ENCODE measurements at regions not wholly inside any gene's neighbourhood (a gene's known extent, or its start where the extent isn't known, plus 50 kb on each side); places are given as distances from the start of the nearest gene placed in this dataset.

DNA sequence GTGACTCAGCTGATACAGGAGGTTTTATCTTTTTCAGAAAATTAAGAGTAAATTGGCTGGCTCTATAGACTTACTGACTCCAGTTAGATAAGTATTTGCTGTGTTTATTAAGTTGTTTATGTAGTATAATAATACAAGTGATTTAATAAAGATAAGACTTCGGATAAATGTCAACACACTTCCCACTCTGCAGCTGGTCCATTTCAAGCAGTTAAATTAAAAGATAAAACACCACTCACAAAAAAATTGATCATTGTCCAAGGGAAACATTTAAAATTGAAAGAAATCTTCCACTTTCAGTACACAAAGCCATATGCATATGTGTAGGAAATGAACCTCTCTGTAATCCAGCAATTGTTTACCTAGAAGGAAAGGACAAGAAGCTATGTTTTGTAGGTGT is 106.1 kb upstream of the SP8 start:
- no CpG with 5 or more reads among the region's 1 CpG for WGBS, 2 experiments (ENCODE audit: extremely low coverage in 2 of 2, insufficient read length in 1 of 2)
- Histone ChIP-seq H3K4me2 (ENCODE audit: low read depth, low read length) (no peak overlapping the region), H3K18ac (ENCODE audit: low read depth, low read length) (no peak overlapping the region), H3K9me1 (ENCODE audit: insufficient read depth, low read length) (no peaks in the 10 kb centered on the region), H3K23ac (ENCODE audit: low read depth, low read length) (no peak overlapping the region), H3K79me1 (ENCODE audit: low read depth in 1 of 2, low read length in 2 of 2) (no peaks in the 10 kb centered on the region), H2BK120ac (ENCODE audit: low read depth, low read length) (no peak overlapping the region), H3K14ac (replicated peaks; ENCODE audit: low read depth, low read length) (no peak overlapping the region), H2BK5ac (ENCODE audit: low read depth, low read length, poor library complexity, severe bottlenecking) (no peak overlapping the region), H2AFZ (replicated peaks; ENCODE audit: low read length, poor library complexity) (no peak overlapping the region), H3K9ac (ENCODE audit: low read depth, low read length) (no peak overlapping the region), H3K4me1 (ENCODE audit: control insufficient read depth, insufficient read depth, low read length) (no peaks in the 10 kb centered on the region), H2BK15ac (ENCODE audit: low read depth, low read length) (no peak overlapping the region), H4K91ac (ENCODE audit: insufficient read depth, low read depth, low read length) (no peak overlapping the region), H2BK20ac (ENCODE audit: low read depth, low read length) (no peak overlapping the region), H3K9me3 (ENCODE audit: control insufficient read depth, insufficient read depth, low read length) (peaks cover 5% of the 10 kb centered on the region; the same call in 1 of the 2 replicates), H3K4me3 (ENCODE audit: insufficient read depth, low read depth, low read length) (no peak overlapping the region), H3K27ac (ENCODE audit: insufficient read depth, low read length) (no peak overlapping the region), H3K27me3 (ENCODE audit: control insufficient read depth, insufficient read depth, low read length) (no peaks in the 10 kb centered on the region), H2AK9ac (replicated peaks; ENCODE audit: low read depth, low read length, poor library complexity) (no peak overlapping the region), H3K56ac (ENCODE audit: extremely low read depth, insufficient read depth, low read length) (no peak overlapping the region), H3K4ac (ENCODE audit: low read depth, low read length) (no peak overlapping the region), H3K36me3 (ENCODE audit: control insufficient read depth, insufficient read depth, low read length) (no peaks in the 10 kb centered on the region), H2AK5ac (ENCODE audit: low read depth, low read length) (no peak overlapping the region), H4K8ac (ENCODE audit: low read depth in 2 of 2, low read length in 2 of 2) (no peak overlapping the region), H4K20me1 (ENCODE audit: insufficient read depth, low read length) (no peaks in the 10 kb centered on the region), H4K5ac (ENCODE audit: low read depth, low read length) (no peak overlapping the region)
- in situ Hi-C loops (cut with MboI; ENCODE audit: low sequenced_read_pairs) (no loop called here), intact Hi-C loops (cut with micrococcal nuclease) (no loop called here), dilution Hi-C loops (cut with HindIII; ENCODE audit: low sequenced_read_pairs, unreplicated experiment) (no loop called here)
- TF ChIP-seq NFE2L2 (IDR thresholded peaks at IDR 0.05; ENCODE audit: low read depth, low read length): no peak
- TF ChIP-seq MAFK (IDR thresholded peaks at IDR 0.05; ENCODE audit: low read depth, low read length): no peak
- no peak for TF ChIP-seq BHLHE40 (IDR thresholded peaks at IDR 0.05; ENCODE audit: low read depth, low read length)
- no peak for TF ChIP-seq RFX5 (IDR thresholded peaks at IDR 0.05; ENCODE audit: low read depth, low read length)
- TF ChIP-seq RCOR1 (IDR thresholded peaks at IDR 0.05; ENCODE audit: insufficient replicate concordance, low read length): no peak
- ChIA-PET CTCF (no interaction called here), POLR2A (ENCODE audit: unreplicated experiment) (no interaction called here)
- ATAC-seq (ENCODE audit: low read depth) (no peak), DNase-seq (no peak)
- BruUV-seq (replicated peaks): no TSS peak
